Activated CD4-positive, alpha-beta memory T cell treated with anti-CD3 and anti-CD28 coated beads, Interleukin-2, amount 10 ng/mL, durations not matched to agents 7 days and 5 days (primary cell): ENCODE measurements at regions not wholly inside any gene's neighbourhood (a gene's known extent, or its start where the extent isn't known, plus 50 kb on each side); places are given as distances from the start of the nearest gene placed in this dataset.

ENCODE experiments used
- CTCF ChIA-PET: fragments of 350-600 bp; sonication (Branson Sonifier 250); formaldehyde crosslinking; loops from one replicate; lab custom pipeline; 2021; ENCODE audit warnings: antibody characterized with exemption, inconsistent platforms; lab: Charles Lee
- POLR2A ChIA-PET: fragments of 350-600 bp; sonication (Branson Sonifier 250); formaldehyde crosslinking; loops from one replicate; lab custom pipeline; 2021; ENCODE audit warnings: antibody characterized with exemption; lab: Charles Lee
- DNase-seq: peaks from one replicate; pipeline ENCODE4 v3.0.0-alpha.2; 2020
- H3K27ac Mint-ChIP-seq: one replicate; pipeline ENCODE4 v1.8.0; 2021; ENCODE audit warnings: mild to moderate bottlenecking, mixed read lengths
- H3K27me3 Mint-ChIP-seq: one replicate; pipeline ENCODE4 v1.8.0; 2021; ENCODE audit warnings: mixed read lengths
- H3K36me3 Mint-ChIP-seq: one replicate; pipeline ENCODE4 v1.8.0; 2021; ENCODE audit warnings: low read depth, mixed read lengths
- H3K4me1 Mint-ChIP-seq: one replicate; pipeline ENCODE4 v1.8.0; 2021; ENCODE audit warnings: mixed read lengths
- H3K4me3 Mint-ChIP-seq: one replicate; pipeline ENCODE4 v1.8.0; 2021; ENCODE audit warnings: mild to moderate bottlenecking, mixed read lengths
- H3K9me3 Mint-ChIP-seq: one replicate; pipeline ENCODE4 v1.8.0; 2021; ENCODE audit warnings: mixed read lengths

DNA sequence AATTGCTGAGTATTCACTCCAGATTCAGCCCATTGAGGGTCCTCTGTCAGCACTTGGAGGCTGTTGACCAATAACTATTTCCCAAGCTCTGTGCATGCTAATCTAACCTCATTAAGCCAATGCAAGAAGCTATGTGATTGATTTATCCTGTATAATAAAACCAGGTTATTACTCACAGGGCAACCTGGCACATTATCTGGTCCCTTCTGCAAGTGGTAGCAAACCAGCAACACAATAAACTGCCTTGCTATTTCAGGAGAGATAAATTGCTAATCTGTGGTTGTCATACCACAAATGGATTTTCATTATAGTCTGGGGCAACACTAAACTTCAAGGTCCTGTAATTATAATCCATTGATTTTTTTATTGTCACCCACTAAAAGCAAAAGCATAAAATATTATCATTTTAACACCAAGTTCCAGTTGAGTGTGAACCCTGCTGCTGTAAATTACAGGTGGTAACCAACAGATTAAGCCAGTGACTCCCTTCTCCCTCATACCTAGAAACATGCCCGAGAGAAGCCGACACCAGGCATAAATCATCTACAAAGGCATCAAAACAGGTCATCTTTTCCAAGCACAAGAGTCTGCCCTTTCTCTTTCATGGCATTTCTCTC lies 51.1 kb upstream of the SOX9 start:
- Mint-ChIP-seq H3K27ac (no peak overlapping the region), H3K4me3 (no peak overlapping the region), H3K9me3 (no peaks in the 10 kb centered on the region), H3K36me3 (no peaks in the 10 kb centered on the region), H3K4me1 (no peaks in the 10 kb centered on the region), H3K27me3 (no peaks in the 10 kb centered on the region)
- CTCF ChIA-PET = no interaction called here
- POLR2A ChIA-PET = no interaction called here
- no peak for DNase-seq
